NAMALWA (cell line): ENCODE measurements at regions not wholly inside any gene's neighbourhood (a gene's known extent, or its start where the extent isn't known, plus 50 kb on each side); places are given as distances from the start of the nearest gene placed in this dataset.
"Not testable (repeated sequence)": the region's sequence is repeated elsewhere in the genome, so short reads cannot be mapped to it uniquely, and the experiment has no call there.

ENCODE experiments used
- DNase-seq: peaks from one replicate; pipeline ENCODE4 v3.0.0-alpha.2; 2015; ENCODE audit warnings: low spot score

- no peak for DNase-seq
These were observed 196.5 kb upstream of the SLC7A11 start for GRCh38 chr4:138438608-138439007.

- no peak for DNase-seq
These were observed 195.2 kb upstream of the SLC7A11 start for GRCh38 chr4:138437263-138437851.

- DNase-seq, result not testable (repeated sequence)
These were observed 193.6 kb upstream of the SLC7A11 start for GRCh38 chr4:138435733-138436132.

- DNase-seq, result not testable (repeated sequence)
These were observed 192.9 kb upstream of the SLC7A11 start for GRCh38 chr4:138435046-138435445.

- no peak for DNase-seq
These were observed 186.5 kb upstream of the SLC7A11 start for GRCh38 chr4:138428611-138429010.

GRCh38 chr4:138426786-138427185 lies 184.6 kb upstream of the SLC7A11 start:
- DNase-seq, result no peak

GRCh38 chr4:138420471-138420870 lies 178.3 kb upstream of the SLC7A11 start:
- DNase-seq, result no peak

GRCh38 chr4:138414202-138414601 lies 172.1 kb upstream of the SLC7A11 start:
- DNase-seq, result no peak

- DNase-seq, result no peak
These were observed 171.1 kb upstream of the SLC7A11 start for GRCh38 chr4:138413273-138413672.

- DNase-seq, result no peak
These were observed 170.7 kb upstream of the SLC7A11 start for GRCh38 chr4:138412847-138413246.

- no peak for DNase-seq
These were observed 168.1 kb upstream of the SLC7A11 start for GRCh38 chr4:138410266-138410665.

GRCh38 chr4:138409670-138410069 lies 167.5 kb upstream of the SLC7A11 start:
- no peak for DNase-seq

- DNase-seq, result no peak
These were observed 166.6 kb upstream of the SLC7A11 start for GRCh38 chr4:138408758-138409157.

- DNase-seq, result no peak
These were observed 165.2 kb upstream of the SLC7A11 start for GRCh38 chr4:138407329-138407728.

GRCh38 chr4:138406876-138407275 lies 164.7 kb upstream of the SLC7A11 start:
- DNase-seq, result no peak

GRCh38 chr4:138405934-138406567 lies 163.9 kb upstream of the SLC7A11 start:
- DNase-seq, result peak; percentile 6

- peak; percentile 6 for DNase-seq
These were observed 163.3 kb upstream of the SLC7A11 start for GRCh38 chr4:138405466-138405891.

GRCh38 chr4:138404801-138405200 lies 162.7 kb upstream of the SLC7A11 start:
- no peak for DNase-seq

GRCh38 chr4:138404251-138404650 lies 162.1 kb upstream of the SLC7A11 start:
- DNase-seq, result no peak

- no peak for DNase-seq
These were observed 159.2 kb upstream of the SLC7A11 start for GRCh38 chr4:138401334-138401733.

GRCh38 chr4:138400543-138400942 lies 158.4 kb upstream of the SLC7A11 start:
- no peak for DNase-seq

GRCh38 chr4:138400066-138400465 lies 157.9 kb upstream of the SLC7A11 start:
- DNase-seq, result no peak

GRCh38 chr4:138399081-138399480 lies 156.9 kb upstream of the SLC7A11 start:
- DNase-seq, result no peak

- DNase-seq, result no peak
These were observed 156.2 kb upstream of the SLC7A11 start for GRCh38 chr4:138398322-138398721.
